GM12878 (cell line): ENCODE measurements at regions not wholly inside any gene's neighbourhood (a gene's known extent, or its start where the extent isn't known, plus 50 kb on each side); places are given as distances from the start of the nearest gene placed in this dataset.

Experiments
- FOXM1 ChIP-seq: IDR thresholded peaks from 2 replicates; pipeline ENCODE4 v1.6.1; 2012; ENCODE audit warnings: low read depth, mild to moderate bottlenecking, inconsistent platforms, low read length, moderate library complexity
- NFIC ChIP-seq: IDR thresholded peaks from 2 replicates; pipeline ENCODE4 v1.6.1; 2012; ENCODE audit warnings: low read depth, mild to moderate bottlenecking, inconsistent platforms, low read length, moderate library complexity
- SMAD5 ChIP-seq: IDR thresholded peaks from 2 replicates; pipeline ENCODE4 v1.6.1; 2016; ENCODE audit warnings: antibody characterized with exemption, low read depth
- SREBF1 ChIP-seq: IDR thresholded peaks from 2 replicates; pipeline ENCODE4 v1.6.1; 2012; ENCODE audit warnings: mild to moderate bottlenecking, low read length
- STAT1 ChIP-seq: fragments of 450-650 bp; conservative IDR thresholded peaks from 2 replicates; pipeline ENCODE4 v1.6.1; 2014; ENCODE audit warnings: antibody characterized with exemption, mild to moderate bottlenecking
- TAF1 ChIP-seq: IDR thresholded peaks from 2 replicates; pipeline ENCODE4 v1.6.1; 2011; ENCODE audit warnings: mild to moderate bottlenecking, low read depth, low read length, borderline replicate concordance
- TF ChIP-seq, protein P1 (sequence below): fragments of 450-650 bp; IDR thresholded peaks from 2 replicates; pipeline ENCODE4 v1.6.1; 2017; ENCODE audit warnings: antibody characterized with exemption, mild to moderate bottlenecking, moderate library complexity
- TF ChIP-seq, protein P2 (sequence below), 3 experiments: IDR thresholded peaks in 2 of 3; conservative IDR thresholded peaks in 1 of 3; 2 replicates each; pipeline ENCODE4 v1.5.1; 2011; ENCODE audit warnings: low read depth in 3 of 3, low read length in 3 of 3, mild to moderate bottlenecking in 3 of 3, control low read depth in 2 of 3, moderate library complexity in 2 of 3, inconsistent platforms in 1 of 3, mixed read lengths in 1 of 3; ENCODE audit not compliant: control insufficient read depth in 2 of 3, insufficient read depth in 1 of 3; ENCODE audit errors: extremely low read depth in 1 of 3

DNA sequence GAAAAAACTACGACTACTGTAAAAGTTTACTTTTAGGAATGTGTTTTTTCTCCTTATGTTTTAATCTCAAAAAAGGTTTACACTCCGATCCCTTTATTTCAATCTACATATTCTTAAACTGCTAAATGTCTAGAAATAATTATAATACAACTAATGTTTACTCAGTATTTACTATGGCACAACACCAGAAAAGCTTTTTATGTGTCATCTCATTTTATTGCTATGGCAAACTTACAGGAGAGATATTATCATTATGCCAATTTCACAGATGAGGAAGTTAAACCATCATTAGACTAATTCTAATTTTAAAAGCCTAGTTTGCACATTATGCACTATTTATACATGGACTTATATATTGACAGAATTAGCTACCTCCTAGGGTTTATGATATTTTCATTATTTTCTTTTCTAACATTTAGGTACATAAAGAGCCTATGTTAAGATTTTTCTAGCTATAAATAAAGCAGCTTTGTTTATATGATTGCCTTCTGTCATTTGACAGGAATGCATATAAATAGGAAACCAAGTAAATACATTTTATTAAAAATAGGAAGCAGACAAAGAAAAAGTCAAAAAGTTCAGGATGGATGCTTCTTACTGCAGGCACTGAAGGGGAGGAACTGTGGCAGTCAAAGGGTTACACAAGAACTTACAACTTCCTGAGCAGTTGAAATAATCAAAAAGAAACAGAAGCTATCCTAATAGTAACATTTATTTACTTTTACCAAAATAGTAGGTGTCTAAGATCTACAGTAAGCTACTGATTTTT is 442.4 kb downstream of the LTN1 start (continued):
- TF ChIP-seq STAT1: no peak
- no peak for TF ChIP-seq NFIC
- TF ChIP-seq FOXM1: no peak
- TF ChIP-seq SMAD5: no peak
- TF ChIP-seq, protein P1, sequence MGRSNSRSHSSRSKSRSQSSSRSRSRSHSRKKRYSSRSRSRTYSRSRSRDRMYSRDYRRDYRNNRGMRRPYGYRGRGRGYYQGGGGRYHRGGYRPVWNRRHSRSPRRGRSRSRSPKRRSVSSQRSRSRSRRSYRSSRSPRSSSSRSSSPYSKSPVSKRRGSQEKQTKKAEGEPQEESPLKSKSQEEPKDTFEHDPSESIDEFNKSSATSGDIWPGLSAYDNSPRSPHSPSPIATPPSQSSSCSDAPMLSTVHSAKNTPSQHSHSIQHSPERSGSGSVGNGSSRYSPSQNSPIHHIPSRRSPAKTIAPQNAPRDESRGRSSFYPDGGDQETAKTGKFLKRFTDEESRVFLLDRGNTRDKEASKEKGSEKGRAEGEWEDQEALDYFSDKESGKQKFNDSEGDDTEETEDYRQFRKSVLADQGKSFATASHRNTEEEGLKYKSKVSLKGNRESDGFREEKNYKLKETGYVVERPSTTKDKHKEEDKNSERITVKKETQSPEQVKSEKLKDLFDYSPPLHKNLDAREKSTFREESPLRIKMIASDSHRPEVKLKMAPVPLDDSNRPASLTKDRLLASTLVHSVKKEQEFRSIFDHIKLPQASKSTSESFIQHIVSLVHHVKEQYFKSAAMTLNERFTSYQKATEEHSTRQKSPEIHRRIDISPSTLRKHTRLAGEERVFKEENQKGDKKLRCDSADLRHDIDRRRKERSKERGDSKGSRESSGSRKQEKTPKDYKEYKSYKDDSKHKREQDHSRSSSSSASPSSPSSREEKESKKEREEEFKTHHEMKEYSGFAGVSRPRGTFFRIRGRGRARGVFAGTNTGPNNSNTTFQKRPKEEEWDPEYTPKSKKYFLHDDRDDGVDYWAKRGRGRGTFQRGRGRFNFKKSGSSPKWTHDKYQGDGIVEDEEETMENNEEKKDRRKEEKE: no peak
- TF ChIP-seq, protein P2, sequence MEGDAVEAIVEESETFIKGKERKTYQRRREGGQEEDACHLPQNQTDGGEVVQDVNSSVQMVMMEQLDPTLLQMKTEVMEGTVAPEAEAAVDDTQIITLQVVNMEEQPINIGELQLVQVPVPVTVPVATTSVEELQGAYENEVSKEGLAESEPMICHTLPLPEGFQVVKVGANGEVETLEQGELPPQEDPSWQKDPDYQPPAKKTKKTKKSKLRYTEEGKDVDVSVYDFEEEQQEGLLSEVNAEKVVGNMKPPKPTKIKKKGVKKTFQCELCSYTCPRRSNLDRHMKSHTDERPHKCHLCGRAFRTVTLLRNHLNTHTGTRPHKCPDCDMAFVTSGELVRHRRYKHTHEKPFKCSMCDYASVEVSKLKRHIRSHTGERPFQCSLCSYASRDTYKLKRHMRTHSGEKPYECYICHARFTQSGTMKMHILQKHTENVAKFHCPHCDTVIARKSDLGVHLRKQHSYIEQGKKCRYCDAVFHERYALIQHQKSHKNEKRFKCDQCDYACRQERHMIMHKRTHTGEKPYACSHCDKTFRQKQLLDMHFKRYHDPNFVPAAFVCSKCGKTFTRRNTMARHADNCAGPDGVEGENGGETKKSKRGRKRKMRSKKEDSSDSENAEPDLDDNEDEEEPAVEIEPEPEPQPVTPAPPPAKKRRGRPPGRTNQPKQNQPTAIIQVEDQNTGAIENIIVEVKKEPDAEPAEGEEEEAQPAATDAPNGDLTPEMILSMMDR (IDR thresholded peaks at IDR 0.05 in 2 of 3, conservative IDR thresholded peaks at IDR 0.05 in 1 of 3; ENCODE audit: control insufficient read depth in 2 of 3, extremely low read depth in 1 of 3, insufficient read depth in 1 of 3, low read depth in 3 of 3, low read length in 3 of 3): no peak
- TF ChIP-seq SREBF1: no peak
- TF ChIP-seq TAF1: no peak
